Fibroblast of skin of left biceps (primary cell): ENCODE measurements at regions not wholly inside any gene's neighbourhood (a gene's known extent, or its start where the extent isn't known, plus 50 kb on each side); places are given as distances from the start of the nearest gene placed in this dataset.

Experiments used
- DNase-seq, 2 experiments: peaks; one replicate each; pipeline ENCODE4 v3.0.0-alpha.2; 2013; ENCODE audit warnings: low read depth in 2 of 2

GRCh38 chr6:144578385-144579350 lies 293.5 kb downstream of the UTRN start:
- no peak for DNase-seq

- no peak for DNase-seq
Measured at GRCh38 chr6:144580039-144580438, 294.9 kb downstream of the UTRN start.

- DNase-seq = no peak
Measured at GRCh38 chr6:144580771-144581170, 295.6 kb downstream of the UTRN start.

GRCh38 chr6:144581812-144582537 lies 296.8 kb downstream of the UTRN start:
- no peak for DNase-seq

GRCh38 chr6:144582939-144583613 lies 297.9 kb downstream of the UTRN start:
- DNase-seq = no peak

GRCh38 chr6:144583614-144583954 lies 298.4 kb downstream of the UTRN start:
- DNase-seq = no peak

- DNase-seq = no peak
Measured at GRCh38 chr6:144585217-144585814, 300.2 kb downstream of the UTRN start.

GRCh38 chr6:144586986-144587385 lies 301.9 kb downstream of the UTRN start:
- DNase-seq = no peak

GRCh38 chr6:144588697-144589325 lies 303.7 kb downstream of the UTRN start:
- no peak for DNase-seq

- DNase-seq = no peak
Measured at GRCh38 chr6:144590532-144590931, 305.4 kb downstream of the UTRN start.

GRCh38 chr6:144593392-144593791 lies 308.3 kb downstream of the UTRN start:
- no peak for DNase-seq

GRCh38 chr6:144594585-144594984 lies 309.4 kb downstream of the UTRN start:
- DNase-seq = no peak

GRCh38 chr6:144595266-144595665 lies 310.1 kb downstream of the UTRN start:
- DNase-seq = no peak

GRCh38 chr6:144597511-144597910 lies 312.4 kb downstream of the UTRN start:
- no peak for DNase-seq

- no peak for DNase-seq
Measured at GRCh38 chr6:144599615-144600014, 314.5 kb downstream of the UTRN start.

GRCh38 chr6:144601221-144601620 lies 316.1 kb downstream of the UTRN start:
- no peak for DNase-seq

- DNase-seq = no peak
Measured at GRCh38 chr6:144602523-144603180, 317.5 kb downstream of the UTRN start.

GRCh38 chr6:144606083-144606482 lies 320.9 kb downstream of the UTRN start:
- DNase-seq = no peak

GRCh38 chr6:144607998-144608735 lies 323.0 kb downstream of the UTRN start:
- DNase-seq = no peak

GRCh38 chr6:144612811-144613210 lies 327.7 kb downstream of the UTRN start:
- no peak for DNase-seq
